Activated CD4-positive, alpha-beta T cell treated with anti-CD3 and anti-CD28 coated beads, Interleukin-10, Interleukin-2, amounts not matched to agents 100 ng/mL and 50 ng/mL, durations not matched to agents 16 hours and 8 hours (primary cell): ENCODE measurements at regions not wholly inside any gene's neighbourhood (a gene's known extent, or its start where the extent isn't known, plus 50 kb on each side); places are given as distances from the start of the nearest gene placed in this dataset.

Experiments used
- DNase-seq: peaks from one replicate; pipeline ENCODE4 v3.0.0-alpha.2; 2020

- no peak for DNase-seq
Observed at GRCh38 chr13:111539791-111540446, 219.5 kb downstream of the TEX29 start.

- DNase-seq: no peak
Observed at GRCh38 chr13:111540486-111540885, 220.0 kb downstream of the TEX29 start.

- DNase-seq: no peak
Observed at GRCh38 chr13:111541345-111541744, 220.9 kb downstream of the TEX29 start.

GRCh38 chr13:111541752-111542529, 221.5 kb downstream of the TEX29 start:
- DNase-seq: no peak

GRCh38 chr13:111542530-111543341, 222.3 kb downstream of the TEX29 start:
- no peak for DNase-seq

GRCh38 chr13:111546921-111547675, 226.7 kb downstream of the TEX29 start:
- no peak for DNase-seq

GRCh38 chr13:111547726-111548273, 227.4 kb downstream of the TEX29 start:
- DNase-seq: no peak

- no peak for DNase-seq
Observed at GRCh38 chr13:111548301-111548700, 227.9 kb downstream of the TEX29 start.

GRCh38 chr13:111548805-111549204, 228.4 kb downstream of the TEX29 start:
- DNase-seq: no peak

- DNase-seq: no peak
Observed at GRCh38 chr13:111549464-111549863, 229.0 kb downstream of the TEX29 start.

GRCh38 chr13:111550062-111550461, 229.6 kb downstream of the TEX29 start:
- DNase-seq: no peak

GRCh38 chr13:111551204-111551820, 230.9 kb downstream of the TEX29 start:
- no peak for DNase-seq

GRCh38 chr13:111552891-111553655, 232.6 kb downstream of the TEX29 start:
- DNase-seq: no peak

GRCh38 chr13:111554539-111555267, 234.3 kb downstream of the TEX29 start:
- no peak for DNase-seq

GRCh38 chr13:111555268-111555808, 234.9 kb downstream of the TEX29 start:
- DNase-seq: no peak

GRCh38 chr13:111555903-111556302, 235.5 kb downstream of the TEX29 start:
- no peak for DNase-seq

GRCh38 chr13:111556496-111556895, 236.1 kb downstream of the TEX29 start:
- no peak for DNase-seq

- DNase-seq: no peak
Observed at GRCh38 chr13:111557921-111558699, 237.7 kb downstream of the TEX29 start.

GRCh38 chr13:111558700-111559088, 238.3 kb downstream of the TEX29 start:
- no peak for DNase-seq
